GM23338 (cell line): ENCODE measurements at regions not wholly inside any gene's neighbourhood (a gene's known extent, or its start where the extent isn't known, plus 50 kb on each side); places are given as distances from the start of the nearest gene placed in this dataset.

Source experiments
- ATAC-seq: fragments of 200-7000 bp; cut with Tn5 transposase; 3 replicates; pipeline ENCODE4 v1.9.1; 2020
- DNase-seq: peaks from one replicate; pipeline ENCODE4 v3.0.0-alpha.2; 2015; ENCODE audit warnings: low spot score
- H2AFZ ChIP-seq: fragments of 200-600 bp; sonication (generic); 2 replicates; pipeline ENCODE4 v1.8.0; 2016; ENCODE audit warnings: antibody characterized with exemption, mild to moderate bottlenecking, moderate library complexity
- H3F3A ChIP-seq: fragments of 200-600 bp; sonication (generic); replicated peaks from 2 replicates; pipeline ENCODE4 v1.8.0; 2017; ENCODE audit warnings: antibody characterized with exemption, mixed run types, low read depth
- H3K27ac ChIP-seq: fragments of 200-600 bp; sonication (generic); 2 replicates; pipeline ENCODE4 v1.6.1; 2016; ENCODE audit warnings: low read depth
- H3K27me3 ChIP-seq: fragments of 200-600 bp; sonication (generic); 2 replicates; pipeline ENCODE4 v1.8.0; 2016; ENCODE audit warnings: mild to moderate bottlenecking, mixed run types, moderate library complexity; ENCODE audit not compliant: insufficient read depth
- H3K36me3 ChIP-seq: fragments of 200-600 bp; sonication (generic); 2 replicates; pipeline ENCODE4 v1.8.0; 2016; ENCODE audit warnings: mild to moderate bottlenecking; ENCODE audit not compliant: insufficient read depth
- H3K4me1 ChIP-seq: fragments of 200-600 bp; sonication (generic); 2 replicates; pipeline ENCODE4 v1.8.0; 2016; ENCODE audit warnings: mild to moderate bottlenecking, moderate library complexity; ENCODE audit not compliant: insufficient read depth
- H3K4me2 ChIP-seq: fragments of 200-600 bp; sonication (generic); 2 replicates; pipeline ENCODE4 v1.7.1; 2017; ENCODE audit warnings: mixed run types
- H3K4me3 ChIP-seq: fragments of 200-600 bp; sonication (generic); 2 replicates; pipeline ENCODE4 v1.6.1; 2016; ENCODE audit warnings: mixed run types
- H3K79me2 ChIP-seq: fragments of 200-600 bp; sonication (generic); replicated peaks from 2 replicates; pipeline ENCODE4 v1.8.0; 2017; ENCODE audit warnings: mild to moderate bottlenecking; ENCODE audit not compliant: insufficient read depth
- H3K9me2 ChIP-seq: fragments of 200-600 bp; sonication (generic); 2 replicates; pipeline ENCODE4 v1.8.0; 2017; ENCODE audit not compliant: insufficient read depth
- H4K20me1 ChIP-seq: fragments of 200-600 bp; sonication (generic); replicated peaks from 2 replicates; pipeline ENCODE4 v1.8.0; 2017; ENCODE audit warnings: mild to moderate bottlenecking; ENCODE audit not compliant: insufficient read depth
- H3K27ac Mint-ChIP-seq: 2 replicates; pipeline ENCODE4 v1.8.0; 2020; ENCODE audit warnings: inconsistent platforms, mild to moderate bottlenecking, moderate library complexity, mixed read lengths
- H3K27me3 Mint-ChIP-seq: 3 replicates; pipeline ENCODE4 v1.8.0; 2022; ENCODE audit warnings: low read depth, mild to moderate bottlenecking, moderate library complexity, mixed read lengths, inconsistent platforms; ENCODE audit not compliant: insufficient read depth, poor library complexity
- H3K36me3 Mint-ChIP-seq: 3 replicates; pipeline ENCODE4 v1.8.0; 2021; ENCODE audit warnings: low read depth, mild to moderate bottlenecking, inconsistent platforms, moderate library complexity, mixed read lengths
- H3K4me1 Mint-ChIP-seq: 3 replicates; pipeline ENCODE4 v1.8.0; 2020; ENCODE audit warnings: mild to moderate bottlenecking, inconsistent platforms, mixed read lengths
- H3K4me3 Mint-ChIP-seq: 3 replicates; pipeline ENCODE4 v1.8.0; 2021; ENCODE audit warnings: moderate library complexity, mild to moderate bottlenecking, inconsistent platforms, mixed read lengths
- H3K9me3 Mint-ChIP-seq: 3 replicates; pipeline ENCODE4 v1.8.0; 2020; ENCODE audit warnings: moderate library complexity, mild to moderate bottlenecking, inconsistent platforms, mixed read lengths
- CREB1 ChIP-seq: fragments of 250-450 bp; sonication (Bioruptor Pico); IDR thresholded peaks from 2 replicates; pipeline ENCODE4 v1.5.0; 2020; ENCODE audit warnings: low read depth, mild to moderate bottlenecking, moderate library complexity
- ETS1 ChIP-seq: IDR thresholded peaks from 2 replicates; pipeline ENCODE4 v1.6.1; 2016; ENCODE audit warnings: antibody characterized with exemption
- EZH2 ChIP-seq: fragments of 200-600 bp; sonication (generic); IDR thresholded peaks from one replicate; pipeline ENCODE4 v1.8.0; 2017; ENCODE audit warnings: antibody characterized with exemption, mild to moderate bottlenecking, low read depth; ENCODE audit not compliant: unreplicated experiment
- EZH2phosphoT487 ChIP-seq: fragments of 200-600 bp; sonication (generic); IDR thresholded peaks from one replicate; pipeline ENCODE4 v1.8.1; 2018; ENCODE audit warnings: antibody characterized with exemption; ENCODE audit not compliant: unreplicated experiment
- JUNB ChIP-seq: IDR thresholded peaks from one replicate; pipeline ENCODE4 v1.6.1; 2016; ENCODE audit warnings: antibody characterized with exemption; ENCODE audit not compliant: unreplicated experiment
- NANOG ChIP-seq: IDR thresholded peaks from 2 replicates; pipeline ENCODE4 v1.6.1; 2016; ENCODE audit warnings: antibody characterized with exemption, borderline replicate concordance
- REST ChIP-seq: IDR thresholded peaks from one replicate; pipeline ENCODE4 v1.6.1; 2018; ENCODE audit warnings: antibody characterized with exemption; ENCODE audit not compliant: unreplicated experiment
- STAT1 ChIP-seq: IDR thresholded peaks from one replicate; pipeline ENCODE4 v1.6.1; 2016; ENCODE audit warnings: antibody characterized with exemption; ENCODE audit not compliant: unreplicated experiment
- ZNF114 ChIP-seq: fragments of 250-450 bp; sonication (Bioruptor Pico); IDR thresholded peaks from 2 replicates; pipeline ENCODE4 v1.5.0; 2020; ENCODE audit warnings: mild to moderate bottlenecking, moderate library complexity
- ZNF331 ChIP-seq: fragments of 250-450 bp; sonication (Bioruptor Pico); IDR thresholded peaks from 2 replicates; pipeline ENCODE4 v1.5.0; 2020; ENCODE audit warnings: low read depth, mild to moderate bottlenecking, moderate library complexity
- ZNF462 ChIP-seq: fragments of 250-450 bp; sonication (Bioruptor Pico); IDR thresholded peaks from 2 replicates; pipeline ENCODE4 v1.5.0; 2020; ENCODE audit warnings: mild to moderate bottlenecking, moderate library complexity

GRCh38 chr4:130659320-130659719 is 1563.4 kb downstream of the C4orf33 start:
- Histone ChIP-seq H2AFZ (no peak overlapping the region), H3F3A (no peaks in the 10 kb centered on the region), H3K9me2 (no peaks in the 10 kb centered on the region), H4K20me1 (no peaks in the 10 kb centered on the region), H3K36me3 (no peaks in the 10 kb centered on the region), H3K27ac (no peak overlapping the region), H3K27me3 (no peaks in the 10 kb centered on the region), H3K4me1 (no peaks in the 10 kb centered on the region), H3K79me2 (no peaks in the 10 kb centered on the region), H3K4me2 (no peak overlapping the region), H3K4me3 (no peak overlapping the region)
- H3K27ac Mint-ChIP-seq, result no peak overlapping the region
- DNase-seq (no peak), ATAC-seq (no peak)
- TF ChIP-seq ZNF114 (no peak), REST (no peak), CREB1 (no peak), ZNF331 (CRISPR knock-in tag) (no peak), EZH2phosphoT487 (no peak), EZH2 (no peak), NANOG (no peak), ETS1 (no peak)
- H3K9me3 Mint-ChIP-seq, result peaks cover 11% of the 10 kb centered on the region; the same call in 2 of the 3 replicates
- H3K4me3 Mint-ChIP-seq, result no peak overlapping the region
- no peaks in the 10 kb centered on the region for H3K4me1 Mint-ChIP-seq
- peaks cover 14% of the 10 kb centered on the region; the same call in 2 of the 3 replicates for H3K36me3 Mint-ChIP-seq
- peaks cover 4% of the 10 kb centered on the region for H3K27me3 Mint-ChIP-seq

- peaks cover 2% of the 10 kb centered on the region for H3K27me3 Mint-ChIP-seq
- no peaks in the 10 kb centered on the region for H3K36me3 ChIP-seq
- H3K4me3 ChIP-seq, result no peak overlapping the region
- H3F3A ChIP-seq, result no peaks in the 10 kb centered on the region
- no peak overlapping the region for H3K4me2 ChIP-seq
- DNase-seq, result no peak
- H3K4me1 Mint-ChIP-seq, result peaks cover 4% of the 10 kb centered on the region; the same call in 2 of the 3 replicates
- no peak overlapping the region for H3K27ac ChIP-seq
- H3K79me2 ChIP-seq, result no peaks in the 10 kb centered on the region
- H3K9me2 ChIP-seq, result no peaks in the 10 kb centered on the region
- H3K4me3 Mint-ChIP-seq, result no peak overlapping the region
- H3K4me1 ChIP-seq, result no peaks in the 10 kb centered on the region
- no peaks in the 10 kb centered on the region for H3K36me3 Mint-ChIP-seq
- H3K27me3 ChIP-seq, result no peaks in the 10 kb centered on the region
- no peaks in the 10 kb centered on the region for H4K20me1 ChIP-seq
- no peak for ATAC-seq
- H2AFZ ChIP-seq, result no peak overlapping the region
- H3K9me3 Mint-ChIP-seq, result no peaks in the 10 kb centered on the region; the same call in 2 of the 3 replicates
- no peak overlapping the region for H3K27ac Mint-ChIP-seq
- TF ChIP-seq ZNF462, result no peak
- no peak for TF ChIP-seq ETS1
- no peak for TF ChIP-seq STAT1
- no peak for TF ChIP-seq EZH2
- TF ChIP-seq JUNB, result no peak
- no peak for TF ChIP-seq NANOG
Measured at GRCh38 chr4:130668859-130669258, 1572.9 kb downstream of the C4orf33 start.
